GM23338 (cell line): ENCODE measurements at regions not wholly inside any gene's neighbourhood (a gene's known extent, or its start where the extent isn't known, plus 50 kb on each side); places are given as distances from the start of the nearest gene placed in this dataset.

ENCODE experiments used
- ATAC-seq: fragments of 200-7000 bp; cut with Tn5 transposase; 3 replicates; pipeline ENCODE4 v1.9.1; 2020
- DNase-seq: peaks from one replicate; pipeline ENCODE4 v3.0.0-alpha.2; 2015; ENCODE audit warnings: low spot score
- H2AFZ ChIP-seq: fragments of 200-600 bp; sonication (generic); 2 replicates; pipeline ENCODE4 v1.8.0; 2016; ENCODE audit warnings: antibody characterized with exemption, mild to moderate bottlenecking, moderate library complexity
- H3F3A ChIP-seq: fragments of 200-600 bp; sonication (generic); replicated peaks from 2 replicates; pipeline ENCODE4 v1.8.0; 2017; ENCODE audit warnings: antibody characterized with exemption, mixed run types, low read depth
- H3K27ac ChIP-seq: fragments of 200-600 bp; sonication (generic); 2 replicates; pipeline ENCODE4 v1.6.1; 2016; ENCODE audit warnings: low read depth
- H3K27me3 ChIP-seq: fragments of 200-600 bp; sonication (generic); 2 replicates; pipeline ENCODE4 v1.8.0; 2016; ENCODE audit warnings: mild to moderate bottlenecking, mixed run types, moderate library complexity; ENCODE audit not compliant: insufficient read depth
- H3K36me3 ChIP-seq: fragments of 200-600 bp; sonication (generic); 2 replicates; pipeline ENCODE4 v1.8.0; 2016; ENCODE audit warnings: mild to moderate bottlenecking; ENCODE audit not compliant: insufficient read depth
- H3K4me1 ChIP-seq: fragments of 200-600 bp; sonication (generic); 2 replicates; pipeline ENCODE4 v1.8.0; 2016; ENCODE audit warnings: mild to moderate bottlenecking, moderate library complexity; ENCODE audit not compliant: insufficient read depth
- H3K4me2 ChIP-seq: fragments of 200-600 bp; sonication (generic); 2 replicates; pipeline ENCODE4 v1.7.1; 2017; ENCODE audit warnings: mixed run types
- H3K4me3 ChIP-seq: fragments of 200-600 bp; sonication (generic); 2 replicates; pipeline ENCODE4 v1.6.1; 2016; ENCODE audit warnings: mixed run types
- H3K79me2 ChIP-seq: fragments of 200-600 bp; sonication (generic); replicated peaks from 2 replicates; pipeline ENCODE4 v1.8.0; 2017; ENCODE audit warnings: mild to moderate bottlenecking; ENCODE audit not compliant: insufficient read depth
- H3K9me2 ChIP-seq: fragments of 200-600 bp; sonication (generic); 2 replicates; pipeline ENCODE4 v1.8.0; 2017; ENCODE audit not compliant: insufficient read depth
- H4K20me1 ChIP-seq: fragments of 200-600 bp; sonication (generic); replicated peaks from 2 replicates; pipeline ENCODE4 v1.8.0; 2017; ENCODE audit warnings: mild to moderate bottlenecking; ENCODE audit not compliant: insufficient read depth
- H3K27ac Mint-ChIP-seq: 2 replicates; pipeline ENCODE4 v1.8.0; 2020; ENCODE audit warnings: inconsistent platforms, mild to moderate bottlenecking, moderate library complexity, mixed read lengths
- H3K27me3 Mint-ChIP-seq: 3 replicates; pipeline ENCODE4 v1.8.0; 2022; ENCODE audit warnings: low read depth, mild to moderate bottlenecking, moderate library complexity, mixed read lengths, inconsistent platforms; ENCODE audit not compliant: insufficient read depth, poor library complexity
- H3K36me3 Mint-ChIP-seq: 3 replicates; pipeline ENCODE4 v1.8.0; 2021; ENCODE audit warnings: low read depth, mild to moderate bottlenecking, inconsistent platforms, moderate library complexity, mixed read lengths
- H3K4me1 Mint-ChIP-seq: 3 replicates; pipeline ENCODE4 v1.8.0; 2020; ENCODE audit warnings: mild to moderate bottlenecking, inconsistent platforms, mixed read lengths
- H3K4me3 Mint-ChIP-seq: 3 replicates; pipeline ENCODE4 v1.8.0; 2021; ENCODE audit warnings: moderate library complexity, mild to moderate bottlenecking, inconsistent platforms, mixed read lengths
- H3K9me3 Mint-ChIP-seq: 3 replicates; pipeline ENCODE4 v1.8.0; 2020; ENCODE audit warnings: moderate library complexity, mild to moderate bottlenecking, inconsistent platforms, mixed read lengths
- CREB1 ChIP-seq: fragments of 250-450 bp; sonication (Bioruptor Pico); IDR thresholded peaks from 2 replicates; pipeline ENCODE4 v1.5.0; 2020; ENCODE audit warnings: low read depth, mild to moderate bottlenecking, moderate library complexity
- EZH2 ChIP-seq: fragments of 200-600 bp; sonication (generic); IDR thresholded peaks from one replicate; pipeline ENCODE4 v1.8.0; 2017; ENCODE audit warnings: antibody characterized with exemption, mild to moderate bottlenecking, low read depth; ENCODE audit not compliant: unreplicated experiment
- JUNB ChIP-seq: IDR thresholded peaks from one replicate; pipeline ENCODE4 v1.6.1; 2016; ENCODE audit warnings: antibody characterized with exemption; ENCODE audit not compliant: unreplicated experiment
- POLR2AphosphoS5 ChIP-seq: IDR thresholded peaks from 2 replicates; pipeline ENCODE4 v1.6.1; 2016; ENCODE audit warnings: antibody characterized with exemption, low read depth
- STAT1 ChIP-seq: IDR thresholded peaks from one replicate; pipeline ENCODE4 v1.6.1; 2016; ENCODE audit warnings: antibody characterized with exemption; ENCODE audit not compliant: unreplicated experiment
- TF ChIP-seq, protein P1 (sequence below): fragments of 250-450 bp; sonication (Bioruptor Pico); IDR thresholded peaks from 2 replicates; pipeline ENCODE4 v1.5.0; 2020; ENCODE audit warnings: mild to moderate bottlenecking, moderate library complexity
- TF ChIP-seq, protein P2 (sequence below): IDR thresholded peaks from one replicate; pipeline ENCODE4 v1.6.1; 2018; ENCODE audit warnings: antibody characterized with exemption; ENCODE audit not compliant: unreplicated experiment
- TF ChIP-seq, protein P3 (sequence below), 2 experiments: fragments of 200-600 bp in 1 of 2; sonication (generic) in 1 of 2; conservative IDR thresholded peaks; 2 replicates each; pipeline versions ENCODE4 v1.5.1 to v1.6.1; 2016 to 2017; ENCODE audit warnings: antibody characterized with exemption in 2 of 2, low read depth in 2 of 2, mild to moderate bottlenecking in 2 of 2, moderate library complexity in 1 of 2

- Mint-ChIP-seq H3K27ac (peak overlapping the region; percentile 85), H3K4me1 (peaks cover 10% of the 10 kb centered on the region; the same call in 2 of the 3 replicates), H3K36me3 (peaks cover 12% of the 10 kb centered on the region; the same call in 2 of the 3 replicates), H3K9me3 (no peaks in the 10 kb centered on the region), H3K27me3 (no peaks in the 10 kb centered on the region), H3K4me3 (no peak overlapping the region)
- peak; percentile 93 for ATAC-seq
- no peaks in the 10 kb centered on the region for H3F3A ChIP-seq
- no peaks in the 10 kb centered on the region for H4K20me1 ChIP-seq
- DNase-seq = no peak
- H3K9me2 ChIP-seq = peaks cover 3% of the 10 kb centered on the region; the same call in 1 of the 2 replicates
- no peak overlapping the region for H2AFZ ChIP-seq
- no peaks in the 10 kb centered on the region for H3K79me2 ChIP-seq
- no peak overlapping the region for H3K27ac ChIP-seq
- H3K4me3 ChIP-seq = no peak overlapping the region
- H3K36me3 ChIP-seq = 0 out of 2 replicates have a peak, but pooled peaks cover 4% of the 10 kb centered on the region
- no peak overlapping the region for H3K4me2 ChIP-seq
- TF ChIP-seq, protein P1, sequence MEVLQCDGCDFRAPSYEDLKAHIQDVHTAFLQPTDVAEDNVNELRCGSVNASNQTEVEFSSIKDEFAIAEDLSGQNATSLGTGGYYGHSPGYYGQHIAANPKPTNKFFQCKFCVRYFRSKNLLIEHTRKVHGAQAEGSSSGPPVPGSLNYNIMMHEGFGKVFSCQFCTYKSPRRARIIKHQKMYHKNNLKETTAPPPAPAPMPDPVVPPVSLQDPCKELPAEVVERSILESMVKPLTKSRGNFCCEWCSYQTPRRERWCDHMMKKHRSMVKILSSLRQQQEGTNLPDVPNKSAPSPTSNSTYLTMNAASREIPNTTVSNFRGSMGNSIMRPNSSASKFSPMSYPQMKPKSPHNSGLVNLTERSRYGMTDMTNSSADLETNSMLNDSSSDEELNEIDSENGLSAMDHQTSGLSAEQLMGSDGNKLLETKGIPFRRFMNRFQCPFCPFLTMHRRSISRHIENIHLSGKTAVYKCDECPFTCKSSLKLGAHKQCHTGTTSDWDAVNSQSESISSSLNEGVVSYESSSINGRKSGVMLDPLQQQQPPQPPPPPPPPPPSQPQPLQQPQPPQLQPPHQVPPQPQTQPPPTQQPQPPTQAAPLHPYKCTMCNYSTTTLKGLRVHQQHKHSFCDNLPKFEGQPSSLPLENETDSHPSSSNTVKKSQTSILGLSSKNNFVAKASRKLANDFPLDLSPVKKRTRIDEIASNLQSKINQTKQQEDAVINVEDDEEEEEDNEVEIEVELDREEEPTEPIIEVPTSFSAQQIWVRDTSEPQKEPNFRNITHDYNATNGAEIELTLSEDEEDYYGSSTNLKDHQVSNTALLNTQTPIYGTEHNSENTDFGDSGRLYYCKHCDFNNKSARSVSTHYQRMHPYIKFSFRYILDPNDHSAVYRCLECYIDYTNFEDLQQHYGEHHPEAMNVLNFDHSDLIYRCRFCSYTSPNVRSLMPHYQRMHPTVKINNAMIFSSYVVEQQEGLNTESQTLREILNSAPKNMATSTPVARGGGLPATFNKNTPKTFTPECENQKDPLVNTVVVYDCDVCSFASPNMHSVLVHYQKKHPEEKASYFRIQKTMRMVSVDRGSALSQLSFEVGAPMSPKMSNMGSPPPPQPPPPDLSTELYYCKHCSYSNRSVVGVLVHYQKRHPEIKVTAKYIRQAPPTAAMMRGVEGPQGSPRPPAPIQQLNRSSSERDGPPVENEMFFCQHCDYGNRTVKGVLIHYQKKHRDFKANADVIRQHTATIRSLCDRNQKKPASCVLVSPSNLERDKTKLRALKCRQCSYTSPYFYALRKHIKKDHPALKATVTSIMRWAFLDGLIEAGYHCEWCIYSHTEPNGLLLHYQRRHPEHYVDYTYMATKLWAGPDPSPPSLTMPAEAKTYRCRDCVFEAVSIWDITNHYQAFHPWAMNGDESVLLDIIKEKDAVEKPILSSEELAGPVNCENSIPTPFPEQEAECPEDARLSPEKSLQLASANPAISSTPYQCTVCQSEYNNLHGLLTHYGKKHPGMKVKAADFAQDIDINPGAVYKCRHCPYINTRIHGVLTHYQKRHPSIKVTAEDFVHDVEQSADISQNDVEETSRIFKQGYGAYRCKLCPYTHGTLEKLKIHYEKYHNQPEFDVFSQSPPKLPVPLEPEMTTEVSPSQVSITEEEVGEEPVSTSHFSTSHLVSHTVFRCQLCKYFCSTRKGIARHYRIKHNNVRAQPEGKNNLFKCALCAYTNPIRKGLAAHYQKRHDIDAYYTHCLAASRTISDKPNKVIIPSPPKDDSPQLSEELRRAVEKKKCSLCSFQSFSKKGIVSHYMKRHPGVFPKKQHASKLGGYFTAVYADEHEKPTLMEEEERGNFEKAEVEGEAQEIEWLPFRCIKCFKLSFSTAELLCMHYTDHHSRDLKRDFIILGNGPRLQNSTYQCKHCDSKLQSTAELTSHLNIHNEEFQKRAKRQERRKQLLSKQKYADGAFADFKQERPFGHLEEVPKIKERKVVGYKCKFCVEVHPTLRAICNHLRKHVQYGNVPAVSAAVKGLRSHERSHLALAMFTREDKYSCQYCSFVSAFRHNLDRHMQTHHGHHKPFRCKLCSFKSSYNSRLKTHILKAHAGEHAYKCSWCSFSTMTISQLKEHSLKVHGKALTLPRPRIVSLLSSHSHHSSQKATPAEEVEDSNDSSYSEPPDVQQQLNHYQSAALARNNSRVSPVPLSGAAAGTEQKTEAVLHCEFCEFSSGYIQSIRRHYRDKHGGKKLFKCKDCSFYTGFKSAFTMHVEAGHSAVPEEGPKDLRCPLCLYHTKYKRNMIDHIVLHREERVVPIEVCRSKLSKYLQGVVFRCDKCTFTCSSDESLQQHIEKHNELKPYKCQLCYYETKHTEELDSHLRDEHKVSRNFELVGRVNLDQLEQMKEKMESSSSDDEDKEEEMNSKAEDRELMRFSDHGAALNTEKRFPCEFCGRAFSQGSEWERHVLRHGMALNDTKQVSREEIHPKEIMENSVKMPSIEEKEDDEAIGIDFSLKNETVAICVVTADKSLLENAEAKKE (CRISPR knock-in tag) = no peak
- no peak for TF ChIP-seq CREB1 (CRISPR knock-in tag)
- TF ChIP-seq, protein P2, sequence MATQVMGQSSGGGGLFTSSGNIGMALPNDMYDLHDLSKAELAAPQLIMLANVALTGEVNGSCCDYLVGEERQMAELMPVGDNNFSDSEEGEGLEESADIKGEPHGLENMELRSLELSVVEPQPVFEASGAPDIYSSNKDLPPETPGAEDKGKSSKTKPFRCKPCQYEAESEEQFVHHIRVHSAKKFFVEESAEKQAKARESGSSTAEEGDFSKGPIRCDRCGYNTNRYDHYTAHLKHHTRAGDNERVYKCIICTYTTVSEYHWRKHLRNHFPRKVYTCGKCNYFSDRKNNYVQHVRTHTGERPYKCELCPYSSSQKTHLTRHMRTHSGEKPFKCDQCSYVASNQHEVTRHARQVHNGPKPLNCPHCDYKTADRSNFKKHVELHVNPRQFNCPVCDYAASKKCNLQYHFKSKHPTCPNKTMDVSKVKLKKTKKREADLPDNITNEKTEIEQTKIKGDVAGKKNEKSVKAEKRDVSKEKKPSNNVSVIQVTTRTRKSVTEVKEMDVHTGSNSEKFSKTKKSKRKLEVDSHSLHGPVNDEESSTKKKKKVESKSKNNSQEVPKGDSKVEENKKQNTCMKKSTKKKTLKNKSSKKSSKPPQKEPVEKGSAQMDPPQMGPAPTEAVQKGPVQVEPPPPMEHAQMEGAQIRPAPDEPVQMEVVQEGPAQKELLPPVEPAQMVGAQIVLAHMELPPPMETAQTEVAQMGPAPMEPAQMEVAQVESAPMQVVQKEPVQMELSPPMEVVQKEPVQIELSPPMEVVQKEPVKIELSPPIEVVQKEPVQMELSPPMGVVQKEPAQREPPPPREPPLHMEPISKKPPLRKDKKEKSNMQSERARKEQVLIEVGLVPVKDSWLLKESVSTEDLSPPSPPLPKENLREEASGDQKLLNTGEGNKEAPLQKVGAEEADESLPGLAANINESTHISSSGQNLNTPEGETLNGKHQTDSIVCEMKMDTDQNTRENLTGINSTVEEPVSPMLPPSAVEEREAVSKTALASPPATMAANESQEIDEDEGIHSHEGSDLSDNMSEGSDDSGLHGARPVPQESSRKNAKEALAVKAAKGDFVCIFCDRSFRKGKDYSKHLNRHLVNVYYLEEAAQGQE = no peak
- TF ChIP-seq, protein P3, sequence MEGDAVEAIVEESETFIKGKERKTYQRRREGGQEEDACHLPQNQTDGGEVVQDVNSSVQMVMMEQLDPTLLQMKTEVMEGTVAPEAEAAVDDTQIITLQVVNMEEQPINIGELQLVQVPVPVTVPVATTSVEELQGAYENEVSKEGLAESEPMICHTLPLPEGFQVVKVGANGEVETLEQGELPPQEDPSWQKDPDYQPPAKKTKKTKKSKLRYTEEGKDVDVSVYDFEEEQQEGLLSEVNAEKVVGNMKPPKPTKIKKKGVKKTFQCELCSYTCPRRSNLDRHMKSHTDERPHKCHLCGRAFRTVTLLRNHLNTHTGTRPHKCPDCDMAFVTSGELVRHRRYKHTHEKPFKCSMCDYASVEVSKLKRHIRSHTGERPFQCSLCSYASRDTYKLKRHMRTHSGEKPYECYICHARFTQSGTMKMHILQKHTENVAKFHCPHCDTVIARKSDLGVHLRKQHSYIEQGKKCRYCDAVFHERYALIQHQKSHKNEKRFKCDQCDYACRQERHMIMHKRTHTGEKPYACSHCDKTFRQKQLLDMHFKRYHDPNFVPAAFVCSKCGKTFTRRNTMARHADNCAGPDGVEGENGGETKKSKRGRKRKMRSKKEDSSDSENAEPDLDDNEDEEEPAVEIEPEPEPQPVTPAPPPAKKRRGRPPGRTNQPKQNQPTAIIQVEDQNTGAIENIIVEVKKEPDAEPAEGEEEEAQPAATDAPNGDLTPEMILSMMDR (conservative IDR thresholded peaks at IDR 0.05; ENCODE audit: low read depth in 2 of 2) = no peak
- TF ChIP-seq POLR2AphosphoS5 = no peak
- TF ChIP-seq JUNB = no peak
- no peak for TF ChIP-seq STAT1
- TF ChIP-seq EZH2 = no peak
- H3K4me1 ChIP-seq = peaks cover 7% of the 10 kb centered on the region
- H3K27me3 ChIP-seq = no peaks in the 10 kb centered on the region
Measured at GRCh38 chr15:62775932-62776331, 266.6 kb upstream of the TPM1 start.
